ENCODE measurements at regions not wholly inside any gene's neighbourhood (a gene's known extent, or its start where the extent isn't known, plus 50 kb on each side); places are given as distances from the start of the nearest gene placed in this dataset.

DNA sequence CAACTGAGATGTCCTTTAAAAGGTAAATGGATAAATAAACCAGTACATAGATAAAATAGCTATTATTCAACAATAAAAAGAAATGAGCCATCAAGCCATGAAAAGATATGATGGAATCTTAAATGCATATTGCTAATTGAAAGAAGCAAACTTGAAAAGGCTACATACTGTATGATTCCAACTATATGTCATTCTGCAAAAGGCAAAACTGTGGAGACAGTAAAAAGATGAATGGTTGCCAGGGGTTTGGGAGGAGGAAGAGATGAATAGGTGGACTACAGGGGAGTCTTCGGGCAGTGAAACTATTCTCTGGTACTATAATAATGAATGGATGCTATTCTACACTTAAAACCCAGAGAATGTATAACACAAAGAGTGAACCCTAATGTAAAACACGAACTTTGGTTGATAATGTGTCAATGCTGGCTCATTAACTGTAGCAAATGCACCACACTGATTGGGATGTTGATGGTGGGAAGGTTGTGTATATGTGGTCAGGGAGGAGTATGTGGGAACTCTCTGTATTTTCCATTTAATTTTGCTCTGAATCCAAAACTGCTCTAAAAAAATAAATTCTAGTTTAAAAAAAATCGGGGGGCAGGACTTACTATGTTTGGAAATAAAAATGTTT lies 73.7 kb upstream of the MYCN start:
- no peaks in the 10 kb centered on the region for H3K4me1 Mint-ChIP-seq
- DNase-seq (no peak), ATAC-seq (no peak)
- H3K27ac Mint-ChIP-seq = no peak overlapping the region
- no peaks in the 10 kb centered on the region for H3K9me3 Mint-ChIP-seq
- no peak overlapping the region for H3K4me3 Mint-ChIP-seq
- no peaks in the 10 kb centered on the region for H3K27me3 Mint-ChIP-seq

DNA sequence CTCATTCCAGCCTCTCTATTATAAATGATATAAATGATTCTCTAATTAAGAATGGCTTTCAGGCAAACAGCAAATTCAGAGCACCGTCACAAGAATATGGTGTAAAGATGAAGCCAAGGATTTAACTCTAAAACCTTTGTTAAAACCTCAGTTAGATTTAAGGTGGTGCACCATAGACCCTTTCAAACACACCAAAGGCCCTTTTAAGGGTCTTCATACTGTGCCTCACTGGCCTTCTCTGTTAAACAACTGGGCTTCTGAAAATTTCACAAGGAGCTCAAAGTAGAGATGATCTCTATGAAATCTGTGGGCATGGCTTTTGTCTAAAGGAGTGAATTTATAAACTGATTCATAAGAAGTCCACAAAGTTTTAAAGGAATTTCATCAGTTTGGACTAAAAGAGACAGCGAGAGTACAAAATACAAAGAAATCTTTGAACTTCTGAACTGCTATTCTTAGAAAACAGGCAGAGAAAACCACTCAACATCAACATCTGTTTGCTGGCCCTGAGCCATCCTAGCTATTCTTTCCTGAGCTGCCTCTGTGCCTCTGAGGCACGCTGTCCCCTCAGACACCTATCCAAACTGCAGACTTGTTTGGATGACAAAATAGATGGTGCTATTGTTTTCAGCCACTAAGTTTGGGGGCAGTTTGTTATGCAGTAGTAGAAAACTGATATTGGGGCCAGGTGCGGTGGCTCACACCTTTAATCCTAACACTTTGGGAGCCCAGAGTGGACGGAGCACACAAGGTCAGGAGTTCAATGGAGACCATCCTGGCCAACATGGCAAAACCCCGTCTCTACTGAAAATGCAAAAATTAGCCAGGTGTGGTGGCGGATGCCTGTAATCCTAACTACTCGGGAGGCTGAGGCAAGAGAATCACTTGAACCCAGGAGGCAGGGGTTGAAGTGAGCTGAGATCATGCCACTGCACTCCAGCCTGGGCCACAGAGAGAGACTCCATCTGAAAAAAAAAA lies 72.9 kb upstream of the MYCN start:
- no peaks in the 10 kb centered on the region for H3K27me3 Mint-ChIP-seq
- H3K4me3 Mint-ChIP-seq = no peak overlapping the region
- H3K27ac Mint-ChIP-seq = no peak overlapping the region
- ATAC-seq = no peak
- no peaks in the 10 kb centered on the region for H3K4me1 Mint-ChIP-seq
- no peaks in the 10 kb centered on the region for H3K9me3 Mint-ChIP-seq
- no peak for DNase-seq

DNA sequence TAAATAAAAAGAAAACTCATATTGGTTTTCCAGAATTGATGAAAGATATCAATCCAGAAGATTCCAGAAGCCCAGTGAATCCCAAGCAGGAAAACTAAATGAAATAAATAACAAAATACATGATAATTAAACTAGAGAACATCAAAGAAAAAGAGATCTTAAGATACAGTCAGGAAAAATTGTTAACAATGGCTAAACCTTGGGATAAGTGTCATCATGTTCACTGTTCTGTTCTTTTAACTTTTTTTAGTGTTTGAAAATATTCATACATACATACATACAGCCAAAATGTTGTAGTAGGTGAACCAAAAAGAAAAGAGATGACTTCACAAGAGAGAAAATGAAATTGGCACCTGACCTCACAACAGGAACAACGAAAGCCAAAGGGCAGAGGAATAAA lies 72.2 kb upstream of the MYCN start:
- no peaks in the 10 kb centered on the region for H3K4me1 Mint-ChIP-seq
- ATAC-seq (no peak), DNase-seq (no peak)
- H3K27me3 Mint-ChIP-seq = no peaks in the 10 kb centered on the region
- no peak overlapping the region for H3K4me3 Mint-ChIP-seq
- H3K27ac Mint-ChIP-seq = no peak overlapping the region
- H3K9me3 Mint-ChIP-seq = no peaks in the 10 kb centered on the region

DNA sequence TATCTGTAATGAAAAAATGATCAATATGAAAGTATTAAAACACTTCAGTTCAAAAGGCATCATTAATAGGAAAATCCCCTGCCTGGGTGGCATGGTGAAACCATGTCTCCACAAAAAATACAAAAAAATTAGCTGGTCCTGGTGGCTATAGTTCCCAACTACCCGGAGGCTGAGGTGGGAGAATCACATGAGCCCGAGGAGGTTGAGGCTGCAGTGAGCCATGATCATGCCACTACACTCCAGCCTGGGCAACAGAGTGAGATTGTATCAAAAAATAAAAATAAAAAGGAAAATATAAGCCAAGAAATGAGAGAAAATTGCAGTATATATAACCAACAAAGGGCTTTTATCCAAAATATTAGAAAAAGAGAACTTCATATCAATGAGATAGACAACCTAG lies 71.6 kb upstream of the MYCN start:
- Mint-ChIP-seq H3K27me3 (no peaks in the 10 kb centered on the region), H3K4me1 (no peaks in the 10 kb centered on the region), H3K4me3 (no peak overlapping the region), H3K9me3 (no peaks in the 10 kb centered on the region), H3K27ac (no peak overlapping the region)
- ATAC-seq (no peak), DNase-seq (no peak)

DNA sequence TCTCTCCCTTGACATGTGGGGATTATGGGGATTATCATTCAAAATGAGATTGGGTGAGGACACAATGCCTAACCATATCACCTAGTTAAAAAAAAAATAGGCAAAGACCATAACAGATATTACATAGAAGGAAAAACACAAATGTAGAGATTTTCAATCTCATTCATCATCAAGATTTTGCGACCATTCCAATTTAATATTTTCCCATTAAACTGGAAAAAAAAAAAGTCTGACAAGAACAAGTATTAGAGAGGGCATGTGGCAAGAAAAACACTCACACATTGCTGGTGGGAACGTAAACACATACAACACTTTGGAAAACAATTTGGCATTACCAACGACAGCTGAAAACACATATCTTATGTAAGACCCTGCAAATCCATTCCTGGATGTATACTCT lies 71.0 kb upstream of the MYCN start:
- no peak for DNase-seq
- Mint-ChIP-seq H3K4me3 (no peak overlapping the region), H3K27ac (no peak overlapping the region), H3K4me1 (no peaks in the 10 kb centered on the region), H3K27me3 (no peaks in the 10 kb centered on the region), H3K9me3 (no peaks in the 10 kb centered on the region)
- no peak for ATAC-seq

DNA sequence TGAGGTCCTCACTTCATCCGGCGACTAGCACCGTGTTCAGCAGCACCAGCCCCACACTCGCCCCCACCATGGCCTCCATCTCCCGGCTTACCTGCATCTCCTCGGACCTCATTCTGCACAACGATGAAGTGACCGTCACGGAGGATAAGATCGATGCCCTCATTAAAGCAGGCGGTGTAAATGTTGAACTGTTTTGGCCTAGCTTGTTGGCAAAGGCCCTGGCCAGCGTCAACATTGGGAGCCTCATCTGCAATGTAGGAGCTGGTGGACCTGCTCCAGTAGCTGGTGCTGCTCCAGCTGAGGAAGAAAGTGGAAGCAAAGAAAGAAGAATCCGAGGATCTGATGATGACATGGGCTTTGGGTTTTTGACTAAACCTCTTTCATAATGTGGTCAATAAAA lies 70.5 kb upstream of the MYCN start:
- Mint-ChIP-seq H3K4me1 (no peaks in the 10 kb centered on the region), H3K9me3 (no peaks in the 10 kb centered on the region)
- ATAC-seq = no peak

DNA sequence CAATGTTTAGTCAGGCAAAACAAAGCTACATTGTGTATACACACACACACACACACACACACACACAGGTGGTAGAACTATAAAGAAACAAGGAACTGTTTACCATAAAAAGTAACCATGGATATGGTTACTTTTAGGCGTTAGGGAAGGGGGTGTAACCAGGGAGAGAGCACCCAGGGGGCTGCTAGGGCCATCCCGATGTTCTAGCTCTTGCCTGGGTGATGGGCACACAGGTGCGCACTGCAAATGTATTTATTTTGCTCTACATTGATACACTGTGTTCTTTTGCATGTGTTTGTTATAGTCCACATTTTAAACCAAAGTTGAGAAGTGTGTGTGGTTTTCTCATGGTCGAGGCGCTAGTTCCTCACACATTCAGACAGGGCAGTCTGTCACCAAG lies 69.8 kb upstream of the MYCN start:
- H3K4me1 Mint-ChIP-seq = no peaks in the 10 kb centered on the region
- ATAC-seq (no peak), DNase-seq (no peak)
- no peaks in the 10 kb centered on the region for H3K27me3 Mint-ChIP-seq
- H3K27ac Mint-ChIP-seq = no peak overlapping the region
- no peaks in the 10 kb centered on the region for H3K9me3 Mint-ChIP-seq
- H3K4me3 Mint-ChIP-seq = no peak overlapping the region

More for the DNA sequence above, 70.5 kb upstream of the MYCN start:
- no peak overlapping the region for H3K4me3 Mint-ChIP-seq
- no peak overlapping the region for H3K27ac Mint-ChIP-seq
- no peak for DNase-seq
- no peaks in the 10 kb centered on the region for H3K27me3 Mint-ChIP-seq

DNA sequence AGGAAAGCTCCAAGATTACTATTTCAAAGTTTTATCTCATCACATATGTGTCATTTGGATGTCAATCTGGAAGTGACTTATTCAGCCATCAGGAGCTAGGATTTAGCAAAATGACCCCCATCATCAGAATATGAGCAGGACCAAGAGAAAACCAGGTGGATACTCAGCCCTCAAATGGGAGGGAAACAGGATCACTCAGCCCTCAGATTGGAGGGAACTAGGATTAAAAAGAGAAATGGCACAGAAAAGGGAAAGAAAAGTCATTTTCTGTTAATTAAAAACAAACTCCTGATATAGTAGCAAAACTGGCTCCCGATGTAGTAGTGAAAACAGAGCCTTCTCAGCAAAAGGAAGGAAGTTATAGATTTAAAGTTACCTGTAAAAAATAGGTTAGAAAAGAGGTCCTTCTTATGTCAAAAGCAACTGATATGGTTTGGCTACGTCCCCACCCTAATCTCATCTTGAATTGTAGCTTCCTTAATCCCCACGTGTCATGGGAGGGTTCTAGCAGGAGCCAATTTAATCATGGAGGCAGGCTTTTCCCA lies 69.0 kb upstream of the MYCN start:
- no peaks in the 10 kb centered on the region for H3K4me1 Mint-ChIP-seq
- peaks cover 0 to under 1% of the 10 kb centered on the region in 2 donors for H3K9me3 Mint-ChIP-seq
- no peak overlapping the region for H3K27ac Mint-ChIP-seq
- no peak overlapping the region for H3K4me3 Mint-ChIP-seq
- ATAC-seq = no peak
- DNase-seq = no peak
- no peaks in the 10 kb centered on the region for H3K27me3 Mint-ChIP-seq

DNA sequence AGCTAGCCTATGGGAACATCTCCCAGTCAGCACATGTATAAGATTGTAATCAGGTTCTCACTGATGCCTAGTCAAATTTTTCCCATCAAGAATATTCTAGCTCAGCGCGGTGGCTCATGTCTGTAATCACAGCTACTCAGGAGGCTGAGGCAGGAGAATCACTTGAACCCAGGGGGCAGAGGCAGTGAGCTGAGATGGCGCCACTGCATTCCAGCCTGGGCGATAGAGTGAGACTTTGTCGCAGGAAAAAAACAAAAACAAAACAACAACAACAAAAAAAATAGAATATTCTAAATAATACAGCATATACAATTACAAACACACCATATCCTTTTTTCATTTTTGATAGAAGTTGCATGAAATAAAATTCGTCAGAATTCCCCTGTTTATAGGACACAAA lies 67.5 kb upstream of the MYCN start:
- ATAC-seq (no peak), DNase-seq (no peak)
- Mint-ChIP-seq H3K9me3 (peaks cover 0 to 9% of the 10 kb centered on the region in 2 donors), H3K27ac (no peak overlapping the region), H3K4me1 (no peaks in the 10 kb centered on the region), H3K4me3 (no peak overlapping the region), H3K27me3 (no peaks in the 10 kb centered on the region)

DNA sequence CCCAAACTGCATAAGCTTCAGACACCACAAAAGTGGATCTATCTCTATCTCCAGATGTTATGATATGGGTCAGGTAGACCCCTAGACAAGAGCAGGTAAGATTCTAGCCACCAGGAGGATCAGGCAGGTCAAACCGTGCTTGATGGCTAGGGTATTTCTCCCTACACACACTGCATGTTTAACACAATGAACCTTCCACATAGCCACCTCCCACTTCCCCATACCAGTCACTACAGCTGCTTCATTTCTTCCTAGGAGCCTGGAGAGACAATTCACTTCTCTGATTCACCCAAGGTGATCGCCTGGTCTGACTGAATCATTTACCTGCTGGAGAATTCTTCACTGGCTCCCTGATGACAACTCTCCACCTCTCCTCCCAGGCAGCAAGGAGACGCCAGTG lies 66.0 kb upstream of the MYCN start:
- no peaks in the 10 kb centered on the region for H3K4me1 Mint-ChIP-seq
- no peaks in the 10 kb centered on the region for H3K27me3 Mint-ChIP-seq
- peaks cover 0 to 9% of the 10 kb centered on the region in 2 donors for H3K9me3 Mint-ChIP-seq
- H3K27ac Mint-ChIP-seq = no peak overlapping the region
- DNase-seq = no peak
- no peak for ATAC-seq
- no peak overlapping the region for H3K4me3 Mint-ChIP-seq

DNA sequence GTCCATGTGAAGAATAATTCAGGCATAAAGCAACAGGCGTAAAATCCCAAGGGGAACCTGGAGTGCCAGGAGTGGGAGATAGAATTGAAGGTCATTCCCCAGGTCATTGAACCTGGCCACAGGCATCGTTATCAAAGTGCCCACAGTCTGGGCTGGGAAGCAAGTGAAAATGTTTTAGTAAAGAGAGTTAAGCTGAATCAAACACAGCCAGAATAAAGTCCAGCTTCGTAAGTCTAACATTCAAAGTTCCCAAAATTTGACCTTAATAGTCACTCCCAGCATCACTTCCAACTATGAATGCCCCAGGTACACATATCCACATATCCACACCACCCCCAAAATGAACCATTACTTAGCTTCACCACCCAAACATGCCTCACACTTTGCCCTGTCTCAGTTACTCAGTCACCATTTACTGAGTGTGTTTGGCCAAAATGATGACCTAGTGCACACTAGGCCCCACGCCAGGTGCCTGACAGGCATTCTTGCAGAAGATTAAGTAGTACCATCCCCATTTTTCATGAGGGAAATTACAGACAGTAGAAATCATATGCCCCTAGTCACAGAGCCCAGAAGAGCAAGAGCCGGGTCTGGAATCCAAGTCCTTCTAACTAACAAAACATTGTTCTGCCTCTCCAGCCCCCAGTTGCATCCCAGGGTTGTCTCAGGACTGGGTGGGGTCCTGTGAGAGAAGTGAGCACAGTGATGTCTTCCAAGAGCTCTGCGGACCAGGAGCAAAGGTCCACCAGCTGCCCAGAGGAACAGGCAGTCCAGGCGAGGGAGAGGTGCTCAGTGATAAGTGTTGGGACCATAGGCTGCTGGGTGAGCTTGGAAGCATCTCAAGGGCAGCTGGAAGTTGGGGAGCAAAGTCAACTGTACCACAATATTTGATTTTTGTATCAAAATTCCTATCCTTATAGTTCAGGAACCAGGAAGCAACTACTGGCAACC lies 65.2 kb upstream of the MYCN start:
- no peak overlapping the region for H3K4me3 Mint-ChIP-seq
- ATAC-seq (no peak), DNase-seq (no peak)
- peak overlapping the region in 1 of 2 donors; percentile 20 for H3K27ac Mint-ChIP-seq
- no peaks in the 10 kb centered on the region for H3K27me3 Mint-ChIP-seq
- H3K4me1 Mint-ChIP-seq = no peaks in the 10 kb centered on the region
- H3K9me3 Mint-ChIP-seq = peaks cover 0 to 9% of the 10 kb centered on the region in 2 donors

DNA sequence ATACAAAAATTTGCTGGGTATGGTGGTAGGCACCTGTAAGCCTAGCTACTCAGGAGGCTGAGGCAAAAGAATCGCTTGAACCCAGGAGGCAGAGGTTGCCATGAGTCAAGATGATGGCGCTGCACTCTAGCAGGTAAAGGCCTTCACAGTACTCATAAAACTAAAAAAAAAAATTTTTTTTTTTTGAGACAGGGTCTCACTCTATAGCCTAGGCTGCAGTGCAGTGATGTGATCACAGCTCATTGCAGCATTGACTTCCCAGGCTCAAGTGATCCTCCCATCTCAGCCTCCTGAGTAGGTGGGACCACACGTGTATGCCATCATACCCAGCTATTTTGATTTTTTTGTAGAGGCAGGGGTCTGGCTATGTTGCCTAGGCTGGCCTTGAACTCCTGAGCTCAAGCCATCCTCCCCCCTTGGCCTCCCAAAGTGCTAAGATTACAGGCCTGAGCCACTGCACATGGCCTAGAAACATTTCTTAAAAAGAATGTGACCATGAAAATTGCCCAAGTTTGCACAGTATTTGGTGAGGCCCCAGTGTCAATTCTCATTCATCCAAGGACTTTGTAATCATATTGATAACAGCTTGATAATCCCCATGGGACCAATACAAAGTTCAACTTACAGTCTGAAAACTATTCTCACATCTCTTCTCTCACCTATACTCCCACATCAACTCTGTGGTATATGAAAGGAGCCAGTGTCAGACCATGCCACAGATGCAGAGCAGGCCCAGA lies 64.2 kb upstream of the MYCN start:
- no peak for ATAC-seq
- no peaks in the 10 kb centered on the region for H3K4me1 Mint-ChIP-seq
- peaks cover 0 to 9% of the 10 kb centered on the region in 2 donors for H3K9me3 Mint-ChIP-seq
- no peak overlapping the region for H3K4me3 Mint-ChIP-seq
- DNase-seq = no peak
- no peaks in the 10 kb centered on the region for H3K27me3 Mint-ChIP-seq
- no peak overlapping the region for H3K27ac Mint-ChIP-seq

DNA sequence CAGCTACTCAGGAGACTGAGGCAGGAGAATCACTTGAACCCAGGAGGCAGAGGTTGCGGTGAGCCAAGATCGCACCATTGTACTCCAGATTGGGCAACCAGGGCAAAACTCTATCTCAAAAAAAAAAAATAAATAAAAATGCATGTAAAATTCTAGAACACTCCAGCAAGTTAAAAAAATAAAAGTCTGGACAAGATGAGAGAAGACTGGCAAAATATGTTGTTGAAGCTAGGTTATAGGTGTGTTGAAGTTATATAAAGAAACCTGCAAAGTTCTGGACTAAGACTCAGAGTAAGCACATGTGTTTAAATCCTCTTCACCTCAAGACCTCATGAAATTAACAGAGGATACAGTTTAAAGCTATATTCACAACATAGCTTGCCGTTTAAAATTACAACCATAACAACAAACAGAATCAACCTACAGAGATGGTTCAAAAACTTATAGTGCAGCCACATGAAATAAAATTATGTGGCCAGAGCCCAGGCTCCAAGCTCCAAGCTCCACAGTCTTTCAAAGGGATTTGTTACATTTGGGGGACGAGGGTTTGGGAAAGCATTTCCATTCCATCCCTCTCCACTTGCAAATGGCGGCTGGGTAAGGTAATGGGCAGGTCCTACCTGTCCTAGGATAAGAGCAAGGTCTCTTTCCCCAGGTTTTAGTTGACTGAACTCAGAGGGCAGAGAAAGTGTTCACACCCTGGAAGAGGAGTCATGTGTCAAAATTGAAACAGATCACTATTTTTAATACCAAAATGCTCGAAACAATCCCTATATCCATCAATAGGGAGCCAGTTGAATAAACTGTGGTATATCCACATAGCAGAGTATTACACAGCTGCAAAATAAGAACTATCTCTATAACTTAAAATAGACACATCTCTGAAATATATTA lies 59.9 kb upstream of the MYCN start:
- H3K4me1 Mint-ChIP-seq = no peaks in the 10 kb centered on the region
- H3K27ac Mint-ChIP-seq = no peak overlapping the region
- H3K27me3 Mint-ChIP-seq = no peaks in the 10 kb centered on the region
- ATAC-seq (no peak), DNase-seq (no peak)
- peaks cover 0 to 9% of the 10 kb centered on the region in 2 donors for H3K9me3 Mint-ChIP-seq
- no peak overlapping the region for H3K4me3 Mint-ChIP-seq

DNA sequence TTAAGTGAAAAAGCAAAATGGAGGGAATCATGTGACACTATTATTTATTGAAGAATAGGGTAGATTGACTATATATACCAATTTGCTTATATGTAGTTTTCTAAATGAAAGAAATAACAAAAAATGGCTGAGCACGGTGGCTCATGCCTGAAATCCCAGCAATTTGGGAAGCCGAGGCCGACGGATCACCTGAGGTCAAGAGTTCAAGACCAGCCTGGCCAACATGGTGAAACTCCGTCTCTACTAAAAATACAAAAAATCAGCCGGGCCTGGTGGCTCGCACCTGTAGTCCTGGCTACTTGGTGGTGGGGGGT lies 59.3 kb upstream of the MYCN start:
- Mint-ChIP-seq H3K4me1 (no peaks in the 10 kb centered on the region), H3K27me3 (no peaks in the 10 kb centered on the region), H3K27ac (no peak overlapping the region), H3K9me3 (peaks cover 0 to 9% of the 10 kb centered on the region in 2 donors), H3K4me3 (no peak overlapping the region)
- no peak for ATAC-seq
- no peak for DNase-seq
